ENCODE measurements at regions not wholly inside any gene's neighbourhood (a gene's known extent, or its start where the extent isn't known, plus 50 kb on each side); places are given as distances from the start of the nearest gene placed in this dataset.

- no peak for FAIRE-seq
These were observed 245.9 kb downstream of the MTERF1 start for GRCh38 chr7:91634485-91635177.

- no peak for FAIRE-seq
These were observed 244.3 kb downstream of the MTERF1 start for GRCh38 chr7:91636129-91636724.

GRCh38 chr7:91636728-91637127 lies 243.8 kb downstream of the MTERF1 start:
- no peak for FAIRE-seq

GRCh38 chr7:91644256-91644655 lies 236.2 kb downstream of the MTERF1 start:
- FAIRE-seq, result no peak

- no peak for FAIRE-seq
These were observed 235.0 kb downstream of the MTERF1 start for GRCh38 chr7:91645542-91645941.

- FAIRE-seq, result no peak
These were observed 228.5 kb downstream of the MTERF1 start for GRCh38 chr7:91651986-91652385.

- no peak for FAIRE-seq
These were observed 227.2 kb downstream of the MTERF1 start for GRCh38 chr7:91653286-91653685.

GRCh38 chr7:91655656-91656055 lies 224.8 kb downstream of the MTERF1 start:
- no peak for FAIRE-seq

GRCh38 chr7:91656541-91657482 lies 223.7 kb downstream of the MTERF1 start:
- FAIRE-seq, result no peak

GRCh38 chr7:91657483-91658071 lies 222.9 kb downstream of the MTERF1 start:
- no peak for FAIRE-seq

- no peak for FAIRE-seq
These were observed 221.4 kb downstream of the MTERF1 start for GRCh38 chr7:91659096-91659495.

GRCh38 chr7:91660734-91661356 lies 219.7 kb downstream of the MTERF1 start:
- no peak for FAIRE-seq

GRCh38 chr7:91661727-91662126 lies 218.8 kb downstream of the MTERF1 start:
- FAIRE-seq, result no peak

- FAIRE-seq, result no peak
These were observed 212.3 kb downstream of the MTERF1 start for GRCh38 chr7:91668217-91668616.

- FAIRE-seq, result no peak
These were observed 209.3 kb downstream of the MTERF1 start for GRCh38 chr7:91671245-91671644.

- FAIRE-seq, result no peak
These were observed 206.0 kb downstream of the MTERF1 start for GRCh38 chr7:91674470-91674869.

GRCh38 chr7:91681718-91682117 lies 198.8 kb downstream of the MTERF1 start:
- no peak for FAIRE-seq

- FAIRE-seq, result no peak
These were observed 196.7 kb downstream of the MTERF1 start for GRCh38 chr7:91683823-91684222.

- FAIRE-seq, result no peak
These were observed 195.0 kb downstream of the MTERF1 start for GRCh38 chr7:91685544-91685943.

- no peak for FAIRE-seq
These were observed 189.9 kb downstream of the MTERF1 start for GRCh38 chr7:91690541-91691070.

- no peak for FAIRE-seq
These were observed 188.6 kb downstream of the MTERF1 start for GRCh38 chr7:91691865-91692264.

- FAIRE-seq, result no peak
These were observed 187.7 kb downstream of the MTERF1 start for GRCh38 chr7:91692800-91693199.
